ENCODE measurements at regions not wholly inside any gene's neighbourhood (a gene's known extent, or its start where the extent isn't known, plus 50 kb on each side); places are given as distances from the start of the nearest gene placed in this dataset.
A peak's percentile ranks its signal among the peaks of the same experiment; 100 is the strongest.

- dilution Hi-C loops (cut with MboI; ENCODE audit: extremely low pct_ligation_motif_present, low sequenced_read_pairs), result no loop called here
- Histone ChIP-seq H3K4me3 (ENCODE audit: control insufficient read depth in 2 of 3, extremely low read depth in 1 of 3, insufficient read depth in 2 of 3, low read depth in 1 of 3, low read length in 3 of 3) (no peak overlapping the region), H3K36me3 (ENCODE audit: control insufficient read depth in 2 of 2, extremely low read depth in 1 of 2, insufficient read depth in 2 of 2, low read length in 2 of 2) (no peaks in the 10 kb centered on the region), H3K27me3 (ENCODE audit: control insufficient read depth, extremely low read depth, insufficient read depth, low read length) (no peaks in the 10 kb centered on the region), H3K79me2 (ENCODE audit: control insufficient read depth, insufficient read depth, low read length) (no peaks in the 10 kb centered on the region), H4K20me1 (ENCODE audit: control insufficient read depth, extremely low read depth, insufficient read depth, low read length) (no peaks in the 10 kb centered on the region), H3K4me2 (ENCODE audit: control insufficient read depth, extremely low read depth, insufficient read depth, low read depth, low read length) (peak overlapping the region; percentile 45), H2AFZ (ENCODE audit: control insufficient read depth, low read length) (no peak overlapping the region), H3K9me1 (ENCODE audit: control insufficient read depth, extremely low read depth, insufficient read depth, low read length) (no peaks in the 10 kb centered on the region), H3K27ac (ENCODE audit: control insufficient read depth, insufficient read depth, low read length) (peak overlapping the region; percentile 62), H3K9ac (ENCODE audit: control insufficient read depth, extremely low read depth, insufficient read depth, low read length) (no peak overlapping the region), H3K4me1 (ENCODE audit: control insufficient read depth, extremely low read depth, insufficient read depth, low read length) (peaks cover 14% of the 10 kb centered on the region), H3K9me3 (ENCODE audit: control insufficient read depth, low read depth, low read length) (peaks cover 8% of the 10 kb centered on the region)
- DNase-seq (ENCODE audit: low read depth, low spot score) (no peak), FAIRE-seq (no peak)
- TF ChIP-seq CTCF (optimal IDR thresholded peaks at IDR 0.05 in 1 of 3, IDR thresholded peaks at IDR 0.05 in 1 of 3, conservative IDR thresholded peaks at IDR 0.05 in 1 of 3; ENCODE audit: extremely low read depth in 1 of 3, insufficient read depth in 2 of 3, low read length in 3 of 3) (no peak), EZH2 (IDR thresholded peaks at IDR 0.05; ENCODE audit: low read length) (no peak)
Observed at GRCh38 chr7:106345421-106346166, 60.8 kb upstream of the NAMPT start.

- Histone ChIP-seq H3K79me2 (ENCODE audit: control insufficient read depth, insufficient read depth, low read length) (no peaks in the 10 kb centered on the region), H3K9ac (ENCODE audit: control insufficient read depth, extremely low read depth, insufficient read depth, low read length) (no peak overlapping the region), H3K36me3 (ENCODE audit: control insufficient read depth in 2 of 2, extremely low read depth in 1 of 2, insufficient read depth in 2 of 2, low read length in 2 of 2) (no peaks in the 10 kb centered on the region), H3K27ac (ENCODE audit: control insufficient read depth, insufficient read depth, low read length) (no peak overlapping the region), H3K4me1 (ENCODE audit: control insufficient read depth, extremely low read depth, insufficient read depth, low read length) (peaks cover 14% of the 10 kb centered on the region), H3K27me3 (ENCODE audit: control insufficient read depth, extremely low read depth, insufficient read depth, low read length) (no peaks in the 10 kb centered on the region), H3K4me2 (ENCODE audit: control insufficient read depth, extremely low read depth, insufficient read depth, low read depth, low read length) (no peak overlapping the region), H2AFZ (ENCODE audit: control insufficient read depth, low read length) (no peak overlapping the region), H3K4me3 (ENCODE audit: control insufficient read depth in 2 of 3, extremely low read depth in 1 of 3, insufficient read depth in 2 of 3, low read depth in 1 of 3, low read length in 3 of 3) (no peak overlapping the region), H3K9me1 (ENCODE audit: control insufficient read depth, extremely low read depth, insufficient read depth, low read length) (no peaks in the 10 kb centered on the region), H3K9me3 (ENCODE audit: control insufficient read depth, low read depth, low read length) (peaks cover 8% of the 10 kb centered on the region), H4K20me1 (ENCODE audit: control insufficient read depth, extremely low read depth, insufficient read depth, low read length) (no peaks in the 10 kb centered on the region)
- FAIRE-seq (no peak), DNase-seq (ENCODE audit: low read depth, low spot score) (no peak)
- TF ChIP-seq EZH2 (IDR thresholded peaks at IDR 0.05; ENCODE audit: low read length), result no peak
- TF ChIP-seq CTCF (optimal IDR thresholded peaks at IDR 0.05 in 1 of 3, IDR thresholded peaks at IDR 0.05 in 1 of 3, conservative IDR thresholded peaks at IDR 0.05 in 1 of 3; ENCODE audit: extremely low read depth in 1 of 3, insufficient read depth in 2 of 3, low read length in 3 of 3), result no peak
- dilution Hi-C loops (cut with MboI; ENCODE audit: extremely low pct_ligation_motif_present, low sequenced_read_pairs), result no loop called here
Observed at GRCh38 chr7:106344861-106345260, 60.1 kb upstream of the NAMPT start.
